ENCODE measurements at regions not wholly inside any gene's neighbourhood (a gene's known extent, or its start where the extent isn't known, plus 50 kb on each side); places are given as distances from the start of the nearest gene placed in this dataset.

DNA sequence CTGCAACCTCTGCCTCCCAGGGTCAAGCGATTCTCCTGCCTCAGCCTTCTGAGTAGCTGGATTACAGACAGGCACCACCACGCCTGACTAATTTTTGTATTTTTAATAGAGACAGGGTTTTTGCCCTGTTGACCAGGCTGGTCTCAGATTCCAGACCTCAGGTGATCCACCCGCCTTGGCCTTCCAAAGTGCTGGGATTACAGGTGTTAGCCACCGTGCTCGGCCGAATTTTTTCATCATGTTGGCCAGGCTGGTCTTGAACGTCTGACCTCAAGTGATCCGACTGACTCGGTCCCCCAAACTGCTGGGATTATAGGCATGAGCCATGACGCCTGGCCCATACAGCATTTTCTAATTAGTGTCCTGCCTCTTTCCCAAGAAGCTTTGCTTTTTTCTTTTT is 52.7 kb upstream of the ADORA2B start:
- TF ChIP-seq CTCF (IDR thresholded peaks at IDR 0.05; ENCODE audit: poor library complexity, severe bottlenecking): no peak
- Histone ChIP-seq H3K27ac (ENCODE audit: poor library complexity, severe bottlenecking) (peak overlapping the region; percentile 2), H3K27me3 (ENCODE audit: insufficient read depth, poor library complexity, severe bottlenecking) (no peaks in the 10 kb centered on the region), H3K4me1 (ENCODE audit: insufficient read depth, poor library complexity, severe bottlenecking) (peaks cover 10% of the 10 kb centered on the region), H3K9me3 (ENCODE audit: severe bottlenecking) (no peaks in the 10 kb centered on the region), H3K36me3 (ENCODE audit: low read depth) (no peaks in the 10 kb centered on the region), H3K4me3 (ENCODE audit: severe bottlenecking) (no peak overlapping the region)
- ATAC-seq (ENCODE audit: low read depth) (no peak), DNase-seq (ENCODE audit: low spot score) (no peak)

GRCh38 chr17:15892731-15893657 is 51.9 kb upstream of the ADORA2B start:
- Histone ChIP-seq H3K4me1 (ENCODE audit: insufficient read depth, poor library complexity, severe bottlenecking) (peaks cover 10% of the 10 kb centered on the region), H3K27me3 (ENCODE audit: insufficient read depth, poor library complexity, severe bottlenecking) (no peaks in the 10 kb centered on the region), H3K27ac (ENCODE audit: poor library complexity, severe bottlenecking) (peak overlapping the region; percentile 2), H3K9me3 (ENCODE audit: severe bottlenecking) (no peaks in the 10 kb centered on the region), H3K4me3 (ENCODE audit: severe bottlenecking) (no peak overlapping the region), H3K36me3 (ENCODE audit: low read depth) (no peaks in the 10 kb centered on the region)
- no peak for TF ChIP-seq CTCF (IDR thresholded peaks at IDR 0.05; ENCODE audit: poor library complexity, severe bottlenecking)
- peak; percentile 59; the same call in 2 of the 3 replicates for ATAC-seq (ENCODE audit: low read depth)
- no peak for DNase-seq (ENCODE audit: low spot score)

GRCh38 chr17:15893658-15894024 is 51.3 kb upstream of the ADORA2B start:
- DNase-seq (ENCODE audit: low spot score): no peak
- Histone ChIP-seq H3K27ac (ENCODE audit: poor library complexity, severe bottlenecking) (peak overlapping the region; percentile 2), H3K4me3 (ENCODE audit: severe bottlenecking) (no peak overlapping the region), H3K36me3 (ENCODE audit: low read depth) (no peaks in the 10 kb centered on the region), H3K9me3 (ENCODE audit: severe bottlenecking) (no peaks in the 10 kb centered on the region), H3K27me3 (ENCODE audit: insufficient read depth, poor library complexity, severe bottlenecking) (no peaks in the 10 kb centered on the region), H3K4me1 (ENCODE audit: insufficient read depth, poor library complexity, severe bottlenecking) (peaks cover 10% of the 10 kb centered on the region)
- no peak for TF ChIP-seq CTCF (IDR thresholded peaks at IDR 0.05; ENCODE audit: poor library complexity, severe bottlenecking)
- ATAC-seq (ENCODE audit: low read depth): no peak

- Histone ChIP-seq H3K36me3 (ENCODE audit: low read depth) (no peaks in the 10 kb centered on the region), H3K27me3 (ENCODE audit: insufficient read depth, poor library complexity, severe bottlenecking) (no peaks in the 10 kb centered on the region), H3K9me3 (ENCODE audit: severe bottlenecking) (no peaks in the 10 kb centered on the region), H3K4me1 (ENCODE audit: insufficient read depth, poor library complexity, severe bottlenecking) (peaks cover 10% of the 10 kb centered on the region), H3K27ac (ENCODE audit: poor library complexity, severe bottlenecking) (no peak overlapping the region), H3K4me3 (ENCODE audit: severe bottlenecking) (no peak overlapping the region)
- no peak for DNase-seq (ENCODE audit: low spot score)
- no peak for TF ChIP-seq CTCF (IDR thresholded peaks at IDR 0.05; ENCODE audit: poor library complexity, severe bottlenecking)
- ATAC-seq (ENCODE audit: low read depth): no peak
Measured at GRCh38 chr17:15894258-15894657, 50.7 kb upstream of the ADORA2B start.
